Motor neuron (in vitro differentiated cells): ENCODE measurements at regions not wholly inside any gene's neighbourhood (a gene's known extent, or its start where the extent isn't known, plus 50 kb on each side); places are given as distances from the start of the nearest gene placed in this dataset.
"Not testable (repeated sequence)": the region's sequence is repeated elsewhere in the genome, so short reads cannot be mapped to it uniquely, and the experiment has no call there.

Experiments used
- ATAC-seq, 8 experiments: fragments of 200-7000 bp; cut with Tn5 transposase; replicated peaks in 6 of 8; 2 replicates each; pipeline ENCODE4 v1.8.0; 2021; ENCODE audit warnings: mild to moderate bottlenecking in 8 of 8, moderate library complexity in 8 of 8
- H3K27ac ChIP-seq, 2 donors: fragments of 250-450 bp; sonication (Bioruptor Pico); 2 replicates each; pipeline ENCODE4 v1.9.0; 2021; ENCODE audit warnings: antibody characterized with exemption in 2 of 2, mild to moderate bottlenecking in 2 of 2, moderate library complexity in 1 of 2
- H3K4me1 ChIP-seq, 2 donors: fragments of 250-450 bp; sonication (Bioruptor Pico); replicated peaks in 1 of 2; 2 replicates each; pipeline ENCODE4 v1.6.1; 2021; ENCODE audit warnings: antibody characterized with exemption in 2 of 2, mild to moderate bottlenecking in 2 of 2, moderate library complexity in 1 of 2
- H3K4me3 ChIP-seq, 5 donors: fragments of 250-450 bp; sonication (Bioruptor Pico); 2 replicates each; pipeline ENCODE4 v1.9.0; 2021; ENCODE audit warnings: antibody characterized with exemption in 5 of 5, mild to moderate bottlenecking in 5 of 5, moderate library complexity in 4 of 5
- WGBS, 10 experiments: fragments of 450-650 bp; shearing (Covaris generic); methylation state at CpG; one replicate each; pipeline ENCODE4 v1.0.0; 2022; 5-methylcytosine and 5-hydroxymethylcytosine counted together
- in situ Hi-C, 9 experiments: fragments of 400-800 bp; cut with MboI; loops; one replicate each; pipeline ENCODE4 v1.15.0; 2021; ENCODE audit warnings: low sequenced_read_pairs in 9 of 9, low pct_unique_long_range_greater_than_20kb in 2 of 9; ENCODE audit not compliant: unreplicated experiment in 9 of 9

- H3K27ac ChIP-seq = no peak overlapping the region
- ATAC-seq = no peak
- in situ Hi-C loops = no loop called here
- no peak overlapping the region for H3K4me3 ChIP-seq
- H3K4me1 ChIP-seq = no peaks in the 10 kb centered on the region
- 20 to 100% (median 86%) methylated on average over 1 to 3 of the region's 3 CpGs; no CpG with 5 or more reads in 2 of the 10 experiments for WGBS, 10 experiments
Measured at GRCh38 chr4:131540256-131540655, 1608.8 kb upstream of the PCDH10 start.

GRCh38 chr4:131547506-131547981 lies 1601.5 kb upstream of the PCDH10 start:
- H3K27ac ChIP-seq = no peak overlapping the region
- no peak overlapping the region for H3K4me3 ChIP-seq
- 7 to 93% (median 63%) methylated on average over 2 to 7 of the region's 7 CpGs; no CpG with 5 or more reads in 4 of the 10 experiments for WGBS, 10 experiments
- in situ Hi-C loops = no loop called here
- H3K4me1 ChIP-seq = no peaks in the 10 kb centered on the region
- no peak for ATAC-seq

GRCh38 chr4:131551306-131551705 lies 1597.8 kb upstream of the PCDH10 start:
- in situ Hi-C loops = no loop called here
- WGBS, 10 experiments = 0 to 100% (median 65%) methylated on average over 1 of the region's 1 CpG; no CpG with 5 or more reads in 2 of the 10 experiments
- Histone ChIP-seq H3K4me1 (no peaks in the 10 kb centered on the region), H3K27ac (no peak overlapping the region), H3K4me3 (no peak overlapping the region)
- no peak for ATAC-seq

GRCh38 chr4:131566026-131566425 lies 1583.1 kb upstream of the PCDH10 start:
- H3K27ac ChIP-seq = no peak overlapping the region
- H3K4me1 ChIP-seq = no peaks in the 10 kb centered on the region
- no peak overlapping the region for H3K4me3 ChIP-seq
- in situ Hi-C loops = no loop called here
- ATAC-seq = no peak
- WGBS, 10 experiments = 0 to 75% (median 36%) methylated on average over 1 of the region's 1 CpG; no CpG with 5 or more reads in 5 of the 10 experiments

GRCh38 chr4:131584587-131584986 lies 1564.5 kb upstream of the PCDH10 start:
- no peaks in the 10 kb centered on the region for H3K4me1 ChIP-seq
- no peak for ATAC-seq
- in situ Hi-C loops = no loop called here
- H3K27ac ChIP-seq = no peak overlapping the region
- no peak overlapping the region for H3K4me3 ChIP-seq
- 31 to 90% (median 70%) methylated on average over 1 to 2 of the region's 5 CpGs; no CpG with 5 or more reads in 2 of the 10 experiments for WGBS, 10 experiments

- no peak for ATAC-seq
- in situ Hi-C loops = no loop called here
- 39 to 100% (median 89%) methylated on average over 1 to 2 of the region's 2 CpGs; no CpG with 5 or more reads in 1 of the 10 experiments for WGBS, 10 experiments
- H3K4me1 ChIP-seq = no peaks in the 10 kb centered on the region
- no peak overlapping the region for H3K4me3 ChIP-seq
- H3K27ac ChIP-seq = no peak overlapping the region
Measured at GRCh38 chr4:131595140-131595539, 1554.0 kb upstream of the PCDH10 start.

- 0 to 80% (median 11%) methylated on average over 1 of the region's 1 CpG; no CpG with 5 or more reads in 3 of the 10 experiments for WGBS, 10 experiments
- in situ Hi-C loops = no loop called here
Measured at GRCh38 chr4:131603705-131604104, 1545.4 kb upstream of the PCDH10 start.

GRCh38 chr4:131609039-131609438 lies 1540.1 kb upstream of the PCDH10 start:
- Histone ChIP-seq H3K4me1 (no peaks in the 10 kb centered on the region), H3K27ac (no peak overlapping the region), H3K4me3 (no peak overlapping the region)
- in situ Hi-C loops = no loop called here
- no peak for ATAC-seq

More at GRCh38 chr4:131603705-131604104, 1545.4 kb upstream of the PCDH10 start:
- Histone ChIP-seq H3K4me3 (no peak overlapping the region), H3K27ac (no peak overlapping the region), H3K4me1 (no peaks in the 10 kb centered on the region)
- ATAC-seq = no peak

GRCh38 chr4:131610517-131610916 lies 1538.6 kb upstream of the PCDH10 start:
- H3K4me1 ChIP-seq, H3K4me3 ChIP-seq, in situ Hi-C loops, H3K27ac ChIP-seq, ATAC-seq: not testable (repeated sequence)
- 11 to 100% (median 70%) methylated on average over 1 of the region's 1 CpG; no CpG with 5 or more reads in 5 of the 10 experiments for WGBS, 10 experiments

- no peaks in the 10 kb centered on the region for H3K4me1 ChIP-seq
- WGBS, 10 experiments = 6 to 94% (median 82%) methylated on average over 3 to 5 of the region's 5 CpGs
- no peak overlapping the region for H3K4me3 ChIP-seq
- no peak overlapping the region for H3K27ac ChIP-seq
- in situ Hi-C loops = no loop called here
- no peak for ATAC-seq
Measured at GRCh38 chr4:131613086-131613823, 1535.8 kb upstream of the PCDH10 start.

GRCh38 chr4:131613824-131614216 lies 1535.3 kb upstream of the PCDH10 start:
- Histone ChIP-seq H3K4me1 (no peaks in the 10 kb centered on the region), H3K27ac (no peak overlapping the region), H3K4me3 (no peak overlapping the region)
- no peak for ATAC-seq
- 14 to 100% (median 80%) methylated on average over 1 of the region's 1 CpG; no CpG with 5 or more reads in 1 of the 10 experiments for WGBS, 10 experiments
- in situ Hi-C loops = no loop called here

GRCh38 chr4:131632877-131633276 lies 1516.2 kb upstream of the PCDH10 start:
- in situ Hi-C loops = no loop called here
- H3K4me3 ChIP-seq = no peak overlapping the region
- no peak for ATAC-seq
- H3K4me1 ChIP-seq = no peaks in the 10 kb centered on the region
- no peak overlapping the region for H3K27ac ChIP-seq

- H3K4me1 ChIP-seq = no peaks in the 10 kb centered on the region
- no peak overlapping the region for H3K27ac ChIP-seq
- in situ Hi-C loops = no loop called here
- no peak overlapping the region for H3K4me3 ChIP-seq
- no peak for ATAC-seq
Measured at GRCh38 chr4:131635191-131635590, 1513.9 kb upstream of the PCDH10 start.

GRCh38 chr4:131638781-131639180 lies 1510.3 kb upstream of the PCDH10 start:
- in situ Hi-C loops = no loop called here
- ATAC-seq = no peak
- WGBS, 10 experiments = 19 to 100% (median 86%) methylated on average over 1 to 2 of the region's 2 CpGs

More at GRCh38 chr4:131638781-131639180, 1510.3 kb upstream of the PCDH10 start:
- no peaks in the 10 kb centered on the region for H3K4me1 ChIP-seq
- no peak overlapping the region for H3K4me3 ChIP-seq
- no peak overlapping the region for H3K27ac ChIP-seq
